ENCODE measurements at regions not wholly inside any gene's neighbourhood (a gene's known extent, or its start where the extent isn't known, plus 50 kb on each side); places are given as distances from the start of the nearest gene placed in this dataset.
A peak's percentile ranks its signal among the peaks of the same experiment; 100 is the strongest.

DNA sequence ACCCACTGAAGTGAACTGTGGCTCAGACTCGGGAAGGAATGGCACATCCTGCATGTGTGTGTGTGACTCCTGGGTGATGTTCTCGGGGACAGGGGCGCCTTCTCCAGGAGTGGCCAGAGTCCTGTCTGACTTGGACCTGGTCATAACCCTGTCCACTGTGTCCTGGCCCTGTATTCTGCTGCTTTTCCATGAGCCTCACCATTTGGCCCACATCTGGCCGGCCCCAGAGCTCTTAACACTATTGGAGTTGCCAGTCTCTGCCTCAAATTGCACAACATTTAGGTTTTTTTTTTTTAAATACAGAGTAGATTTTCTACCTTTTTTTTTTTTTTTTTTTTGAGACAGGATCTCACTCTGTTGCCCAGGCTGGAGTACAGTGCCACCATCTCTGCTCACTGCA lies 278.3 kb upstream of the TUT7 start:
- TF ChIP-seq, protein P1, sequence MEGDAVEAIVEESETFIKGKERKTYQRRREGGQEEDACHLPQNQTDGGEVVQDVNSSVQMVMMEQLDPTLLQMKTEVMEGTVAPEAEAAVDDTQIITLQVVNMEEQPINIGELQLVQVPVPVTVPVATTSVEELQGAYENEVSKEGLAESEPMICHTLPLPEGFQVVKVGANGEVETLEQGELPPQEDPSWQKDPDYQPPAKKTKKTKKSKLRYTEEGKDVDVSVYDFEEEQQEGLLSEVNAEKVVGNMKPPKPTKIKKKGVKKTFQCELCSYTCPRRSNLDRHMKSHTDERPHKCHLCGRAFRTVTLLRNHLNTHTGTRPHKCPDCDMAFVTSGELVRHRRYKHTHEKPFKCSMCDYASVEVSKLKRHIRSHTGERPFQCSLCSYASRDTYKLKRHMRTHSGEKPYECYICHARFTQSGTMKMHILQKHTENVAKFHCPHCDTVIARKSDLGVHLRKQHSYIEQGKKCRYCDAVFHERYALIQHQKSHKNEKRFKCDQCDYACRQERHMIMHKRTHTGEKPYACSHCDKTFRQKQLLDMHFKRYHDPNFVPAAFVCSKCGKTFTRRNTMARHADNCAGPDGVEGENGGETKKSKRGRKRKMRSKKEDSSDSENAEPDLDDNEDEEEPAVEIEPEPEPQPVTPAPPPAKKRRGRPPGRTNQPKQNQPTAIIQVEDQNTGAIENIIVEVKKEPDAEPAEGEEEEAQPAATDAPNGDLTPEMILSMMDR (IDR thresholded peaks at IDR 0.05; ENCODE audit: control extremely low read depth, extremely low read depth) = no peak
- no peaks in the 10 kb centered on the region for H3K36me3 ChIP-seq (ENCODE audit: control insufficient read depth in 4 of 4, insufficient read depth in 4 of 4, low read length in 4 of 4)
- ATAC-seq (ENCODE audit: insufficient read depth, low FRiP score) (no peak), DNase-seq (no peak)
- WGBS, 2 donors = 82 to 89% methylated on average over 4 of the region's 4 CpGs
- H3K4me3 ChIP-seq = no peak overlapping the region
- peaks cover 0 to 4% (median 0%) of the 10 kb centered on the region in 3 donors for H3K27me3 ChIP-seq (ENCODE audit: control insufficient read depth in 3 of 3, insufficient read depth in 3 of 3, low read length in 2 of 3)
- H3K27ac ChIP-seq (ENCODE audit: low read depth in 1 of 2, low read length in 1 of 2) = no peak overlapping the region
- peaks cover 0 to 7% (median 2%) of the 10 kb centered on the region in 5 donors for H3K4me1 ChIP-seq (ENCODE audit: control insufficient read depth in 5 of 5, insufficient read depth in 5 of 5, low read length in 5 of 5)
- H3K9me3 ChIP-seq (ENCODE audit: control insufficient read depth in 4 of 4, insufficient read depth in 3 of 4, low read length in 3 of 4) = peaks cover 0 to 8% (median 0%) of the 10 kb centered on the region in 4 donors
- no peak overlapping the region for H3K9ac ChIP-seq (ENCODE audit: insufficient read depth in 1 of 2, low read length in 2 of 2)

DNA sequence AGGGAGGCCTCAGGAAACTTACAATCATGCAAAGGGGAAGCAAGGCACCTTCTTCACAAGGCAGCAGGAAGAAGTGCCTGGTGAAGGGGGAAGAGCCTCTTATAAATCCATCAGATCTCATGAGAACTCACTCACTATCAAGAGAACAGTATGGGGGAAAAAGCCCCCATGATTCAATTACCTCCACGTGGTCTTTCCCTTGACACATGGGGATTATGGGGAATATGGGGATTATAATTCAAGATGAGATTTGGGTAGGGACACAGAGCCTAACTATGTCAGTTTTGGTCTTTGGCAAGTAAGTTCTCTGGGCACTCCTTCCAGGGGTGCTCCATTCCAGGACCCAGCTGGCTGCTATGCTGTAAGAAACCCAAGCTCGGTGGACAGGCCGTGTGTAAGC lies 275.3 kb upstream of the TUT7 start:
- TF ChIP-seq, protein P1 (IDR thresholded peaks at IDR 0.05; ENCODE audit: control extremely low read depth, extremely low read depth) = no peak
- H3K27ac ChIP-seq (ENCODE audit: low read depth in 1 of 2, low read length in 1 of 2) = no peak overlapping the region
- ATAC-seq (ENCODE audit: insufficient read depth, low FRiP score) (no peak), DNase-seq (no peak)
- H3K36me3 ChIP-seq (ENCODE audit: control insufficient read depth in 4 of 4, insufficient read depth in 4 of 4, low read length in 4 of 4) = no peaks in the 10 kb centered on the region
- 71 to 75% methylated on average over 3 of the region's 3 CpGs for WGBS, 2 donors
- peaks cover 0 to 20% (median 0%) of the 10 kb centered on the region in 5 donors for H3K4me1 ChIP-seq (ENCODE audit: control insufficient read depth in 5 of 5, insufficient read depth in 5 of 5, low read length in 5 of 5)
- peaks cover 0 to 6% (median 0%) of the 10 kb centered on the region in 4 donors for H3K9me3 ChIP-seq (ENCODE audit: control insufficient read depth in 4 of 4, insufficient read depth in 3 of 4, low read length in 3 of 4)
- H3K4me3 ChIP-seq = no peak overlapping the region
- H3K9ac ChIP-seq (ENCODE audit: insufficient read depth in 1 of 2, low read length in 2 of 2) = no peak overlapping the region
- no peaks in the 10 kb centered on the region for H3K27me3 ChIP-seq (ENCODE audit: control insufficient read depth in 3 of 3, insufficient read depth in 3 of 3, low read length in 2 of 3)

DNA sequence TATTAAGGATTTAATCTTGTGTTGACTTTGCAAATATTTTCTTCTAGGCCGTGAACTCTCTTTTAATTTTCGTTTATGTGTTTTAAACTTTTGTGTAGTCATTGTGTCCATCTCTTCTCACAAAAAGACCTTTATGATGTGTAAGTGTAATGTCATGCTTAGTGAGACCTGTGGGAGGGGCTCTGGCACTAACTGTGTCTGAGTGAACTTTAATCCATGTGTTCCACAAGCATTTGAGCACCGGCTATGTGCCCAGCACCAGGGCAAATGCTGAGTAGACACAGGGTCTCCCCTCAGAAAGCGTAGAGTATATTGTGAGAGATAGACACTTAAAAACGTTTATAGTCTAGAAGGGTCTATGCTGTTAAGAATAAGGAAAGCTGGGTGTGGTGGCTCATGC lies 272.6 kb upstream of the TUT7 start:
- H3K9me3 ChIP-seq (ENCODE audit: control insufficient read depth in 4 of 4, insufficient read depth in 3 of 4, low read length in 3 of 4) = no peaks in the 10 kb centered on the region
- WGBS, 2 donors = 84 to 94% methylated on average over 5 of the region's 5 CpGs
- H3K9ac ChIP-seq (ENCODE audit: insufficient read depth in 1 of 2, low read length in 2 of 2) = no peak overlapping the region
- peak in 1 of 3 donors; percentile 29 for DNase-seq
- ATAC-seq (ENCODE audit: insufficient read depth, low FRiP score) = no peak
- H3K27ac ChIP-seq (ENCODE audit: low read depth in 1 of 2, low read length in 1 of 2) = no peak overlapping the region
- peaks cover 0 to 35% (median 0%) of the 10 kb centered on the region in 5 donors for H3K4me1 ChIP-seq (ENCODE audit: control insufficient read depth in 5 of 5, insufficient read depth in 5 of 5, low read length in 5 of 5)
- H3K36me3 ChIP-seq (ENCODE audit: control insufficient read depth in 4 of 4, insufficient read depth in 4 of 4, low read length in 4 of 4) = no peaks in the 10 kb centered on the region
- H3K27me3 ChIP-seq (ENCODE audit: control insufficient read depth in 3 of 3, insufficient read depth in 3 of 3, low read length in 2 of 3) = no peaks in the 10 kb centered on the region
- H3K4me3 ChIP-seq = no peak overlapping the region
- TF ChIP-seq, protein P1 (IDR thresholded peaks at IDR 0.05; ENCODE audit: control extremely low read depth, extremely low read depth) = no peak

DNA sequence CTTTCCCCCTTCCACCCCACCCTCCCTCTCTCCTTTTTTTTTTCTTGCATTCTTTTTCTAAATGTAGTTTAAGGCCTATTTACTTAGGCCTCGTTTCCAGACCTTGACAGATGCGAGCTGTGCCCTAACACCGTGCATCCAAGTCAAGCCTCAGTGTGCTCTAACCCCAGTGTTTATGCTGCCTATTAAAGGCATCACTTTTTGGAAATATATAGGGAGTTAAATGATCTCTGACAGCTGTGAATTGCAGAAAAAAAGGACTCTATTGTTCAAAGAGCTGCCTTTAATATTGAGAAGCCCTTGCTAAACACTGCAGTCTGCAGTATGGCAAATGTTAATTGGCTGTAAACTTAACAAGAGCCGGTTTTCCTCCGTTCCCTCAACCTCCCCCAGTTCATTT lies 270.4 kb upstream of the TUT7 start:
- TF ChIP-seq, protein P1 (IDR thresholded peaks at IDR 0.05; ENCODE audit: control extremely low read depth, extremely low read depth) = no peak
- Histone ChIP-seq H3K4me3 (no peak overlapping the region), H3K36me3 (ENCODE audit: control insufficient read depth in 4 of 4, insufficient read depth in 4 of 4, low read length in 4 of 4) (no peaks in the 10 kb centered on the region), H3K4me1 (ENCODE audit: control insufficient read depth in 5 of 5, insufficient read depth in 5 of 5, low read length in 5 of 5) (peaks cover 0 to 35% (median 0%) of the 10 kb centered on the region in 5 donors), H3K9me3 (ENCODE audit: control insufficient read depth in 4 of 4, insufficient read depth in 3 of 4, low read length in 3 of 4) (no peaks in the 10 kb centered on the region), H3K9ac (ENCODE audit: insufficient read depth in 1 of 2, low read length in 2 of 2) (no peak overlapping the region), H3K27ac (ENCODE audit: low read depth in 1 of 2, low read length in 1 of 2) (no peak overlapping the region), H3K27me3 (ENCODE audit: control insufficient read depth in 3 of 3, insufficient read depth in 3 of 3, low read length in 2 of 3) (no peaks in the 10 kb centered on the region)
- DNase-seq (peak; percentile 88 to 99 (median 99)), ATAC-seq (ENCODE audit: insufficient read depth, low FRiP score) (no peak)
- WGBS, 2 donors = 69 to 81% methylated on average over 5 of the region's 5 CpGs

Measured in lung (tissue), 11 donors.